DMS153 treated with DMSO at 0.1 percent for 48 hours (cell line): ENCODE measurements at regions not wholly inside any gene's neighbourhood (a gene's known extent, or its start where the extent isn't known, plus 50 kb on each side); places are given as distances from the start of the nearest gene placed in this dataset.

ENCODE experiments used
- DNase-seq: peaks from one replicate; lab custom pipeline; 2025; ENCODE audit not compliant: unreplicated experiment; lab: John Stamatoyannopoulos, UW

- no peak for DNase-seq
These were observed 797.0 kb upstream of the GJE1 start for GRCh38 chr6:141335477-141336273.

- DNase-seq: no peak
These were observed 805.8 kb upstream of the GJE1 start for GRCh38 chr6:141326925-141327324.

GRCh38 chr6:141326426-141326825 is 806.3 kb upstream of the GJE1 start:
- DNase-seq: no peak

GRCh38 chr6:141321493-141322347 is 811.0 kb upstream of the GJE1 start:
- DNase-seq: no peak

- DNase-seq: no peak
These were observed 816.5 kb upstream of the GJE1 start for GRCh38 chr6:141316236-141316635.

- no peak for DNase-seq
These were observed 818.7 kb upstream of the GJE1 start for GRCh38 chr6:141313986-141314385.

GRCh38 chr6:141309295-141309694 is 823.4 kb upstream of the GJE1 start:
- DNase-seq: peak; percentile 28

- no peak for DNase-seq
These were observed 825.3 kb upstream of the GJE1 start for GRCh38 chr6:141307309-141307998.

- no peak for DNase-seq
These were observed 828.8 kb upstream of the GJE1 start for GRCh38 chr6:141303907-141304306.

- no peak for DNase-seq
These were observed 830.9 kb upstream of the GJE1 start for GRCh38 chr6:141301779-141302178.

GRCh38 chr6:141290941-141291721 is 841.6 kb upstream of the GJE1 start:
- DNase-seq: no peak

GRCh38 chr6:141288947-141289346 is 843.8 kb upstream of the GJE1 start:
- DNase-seq: no peak

- DNase-seq: no peak
These were observed 850.5 kb upstream of the GJE1 start for GRCh38 chr6:141282263-141282662.

GRCh38 chr6:141269684-141270083 is 863.0 kb upstream of the GJE1 start:
- DNase-seq: no peak

GRCh38 chr6:141267420-141267819 is 865.3 kb upstream of the GJE1 start:
- DNase-seq: no peak

GRCh38 chr6:141265756-141266623 is 866.7 kb upstream of the GJE1 start:
- no peak for DNase-seq

- DNase-seq: no peak
These were observed 868.6 kb upstream of the GJE1 start for GRCh38 chr6:141264101-141264500.

- DNase-seq: no peak
These were observed 871.1 kb upstream of the GJE1 start for GRCh38 chr6:141261672-141262060.

- DNase-seq: no peak
These were observed 871.6 kb upstream of the GJE1 start for GRCh38 chr6:141261016-141261671.
